B cell (primary cell): ENCODE measurements at regions not wholly inside any gene's neighbourhood (a gene's known extent, or its start where the extent isn't known, plus 50 kb on each side); places are given as distances from the start of the nearest gene placed in this dataset.

Experiments
- ATAC-seq: fragments of 200-7000 bp; cut with Tn5 transposase; one replicate; pipeline ENCODE4 v1.10.0; 2021; ENCODE audit warnings: low read depth, mild to moderate bottlenecking, moderate number of reproducible peaks, moderate library complexity
- CTCF ChIA-PET: fragments of 350-600 bp; sonication (Branson Sonifier 250); formaldehyde crosslinking; loops from one replicate; lab custom pipeline; 2021; ENCODE audit warnings: antibody characterized with exemption, inconsistent platforms; lab: Charles Lee
- POLR2A ChIA-PET: fragments of 350-600 bp; sonication (Branson Sonifier 250); formaldehyde crosslinking; loops from one replicate; lab custom pipeline; 2021; ENCODE audit warnings: antibody characterized with exemption; lab: Charles Lee
- DNase-seq: peaks from one replicate; pipeline ENCODE4 v3.0.0; 2013
- H2AFZ ChIP-seq: 2 replicates; pipeline ENCODE4 v1.6.1; 2012; ENCODE audit warnings: mild to moderate bottlenecking, low read depth, low read length; ENCODE audit not compliant: insufficient read depth, poor library complexity, severe bottlenecking
- H3K27ac ChIP-seq, 2 donors: 1 replicate in 1 of 2; 2 replicates in 1 of 2; pipeline ENCODE4 v1.5.1; 2012 to 2013; ENCODE audit warnings: low read length in 2 of 2, mild to moderate bottlenecking in 2 of 2, moderate library complexity in 1 of 2
- H3K27me3 ChIP-seq, 4 experiments: fragments of 200-600 bp in 1 of 4; sonication (generic) in 1 of 4; replicated peaks in 1 of 4; 1 replicate in 2 of 4; 2 replicates in 2 of 4; pipeline versions ENCODE4 v1.6.1 to v1.7.0; 2013 to 2016; ENCODE audit warnings: low read length in 3 of 4, mild to moderate bottlenecking in 2 of 4, mixed read lengths in 1 of 4, moderate library complexity in 1 of 4; ENCODE audit not compliant: insufficient read depth in 4 of 4, control insufficient read depth in 3 of 4; ENCODE audit errors: control extremely low read depth in 1 of 4
- H3K36me3 ChIP-seq, 2 experiments: replicated peaks in 1 of 2; 1 replicate in 1 of 2; 2 replicates in 1 of 2; pipeline versions ENCODE4 v1.6.1 to v1.7.1; 2013; ENCODE audit warnings: low read length in 1 of 2; ENCODE audit not compliant: insufficient read depth in 2 of 2, control insufficient read depth in 1 of 2; ENCODE audit errors: control extremely low read depth in 1 of 2, extremely low read depth in 1 of 2
- H3K4me1 ChIP-seq, 2 donors: fragments of 200-600 bp in 1 of 2; sonication (generic) in 1 of 2; 1 replicate in 1 of 2; 2 replicates in 1 of 2; pipeline versions ENCODE4 v1.5.1 to v1.6.1; 2013 to 2017; ENCODE audit warnings: low read length in 2 of 2; ENCODE audit not compliant: control insufficient read depth in 2 of 2, insufficient read depth in 2 of 2
- H3K4me2 ChIP-seq: replicated peaks from 2 replicates; pipeline ENCODE3; 2012; ENCODE audit warnings: mild to moderate bottlenecking, low read depth, low read length; ENCODE audit not compliant: poor library complexity, severe bottlenecking
- H3K4me3 ChIP-seq, 5 experiments: fragments of 200-600 bp in 1 of 5; sonication (generic) in 1 of 5; 1 replicate in 3 of 5; 2 replicates in 2 of 5; pipeline versions ENCODE4 v1.5.1 to v1.7.0; 2011 to 2016; ENCODE audit warnings: low read length in 4 of 5, mild to moderate bottlenecking in 4 of 5, low read depth in 2 of 5, control low read depth in 1 of 5, moderate library complexity in 1 of 5; ENCODE audit not compliant: insufficient read depth in 1 of 5; ENCODE audit errors: control extremely low read depth in 1 of 5, extremely low read depth in 1 of 5
- H3K79me2 ChIP-seq: fragments of 200-600 bp; sonication (generic); one replicate; pipeline ENCODE4 v1.6.0; 2016; ENCODE audit warnings: low read length; ENCODE audit not compliant: control insufficient read depth, insufficient read depth
- H3K9ac ChIP-seq: fragments of 200-600 bp; sonication (generic); 2 replicates; pipeline ENCODE4 v1.6.1; 2017; ENCODE audit warnings: mild to moderate bottlenecking, low read length, moderate library complexity
- H3K9me3 ChIP-seq, 3 donors: one replicate each; pipeline versions ENCODE4 v1.6.1 to v1.7.1; 2013; ENCODE audit warnings: low read length in 2 of 3; ENCODE audit not compliant: control insufficient read depth in 2 of 3, insufficient read depth in 1 of 3; ENCODE audit errors: control extremely low read depth in 1 of 3
- H4K20me1 ChIP-seq: 2 replicates; pipeline ENCODE4 v1.6.0; 2012; ENCODE audit warnings: mild to moderate bottlenecking, low read length; ENCODE audit not compliant: insufficient read depth, control insufficient read depth, poor library complexity, severe bottlenecking
- H3K27ac Mint-ChIP-seq: one replicate; pipeline ENCODE4 v1.8.0; 2021; ENCODE audit warnings: mixed read lengths
- H3K27me3 Mint-ChIP-seq: one replicate; pipeline ENCODE4 v1.8.0; 2021; ENCODE audit warnings: mixed read lengths
- H3K4me1 Mint-ChIP-seq: one replicate; pipeline ENCODE4 v1.8.0; 2021; ENCODE audit warnings: mixed read lengths
- H3K4me3 Mint-ChIP-seq: one replicate; pipeline ENCODE4 v1.8.0; 2021; ENCODE audit warnings: mixed read lengths
- H3K9me3 Mint-ChIP-seq: one replicate; pipeline ENCODE4 v1.8.0; 2022; ENCODE audit warnings: mixed read lengths; ENCODE audit not compliant: insufficient read depth
- EZH2 ChIP-seq: IDR thresholded peaks from 2 replicates; pipeline ENCODE4 v1.6.1; 2012; ENCODE audit warnings: borderline replicate concordance, low read depth, mild to moderate bottlenecking, moderate library complexity, low read length; ENCODE audit not compliant: insufficient read depth, poor library complexity, severe bottlenecking
- WGBS: methylation state at CpG from one replicate; pipeline ENCODE4 v1.1.5; 2013; ENCODE audit warnings: missing lambda C conversion rate; ENCODE audit not compliant: insufficient coverage; 5-methylcytosine and 5-hydroxymethylcytosine counted together
- intact Hi-C: fragments of 100-400 bp; cut with micrococcal nuclease; formaldehyde crosslinking; loops from one replicate; pipeline ENCODE4 v1.10.0; 2022
- TF ChIP-seq, protein P1 (sequence below): fragments of 200-600 bp; IDR thresholded peaks from one replicate; pipeline ENCODE4 v1.8.0; 2022; ENCODE audit warnings: antibody characterized with exemption, mild to moderate bottlenecking

DNA sequence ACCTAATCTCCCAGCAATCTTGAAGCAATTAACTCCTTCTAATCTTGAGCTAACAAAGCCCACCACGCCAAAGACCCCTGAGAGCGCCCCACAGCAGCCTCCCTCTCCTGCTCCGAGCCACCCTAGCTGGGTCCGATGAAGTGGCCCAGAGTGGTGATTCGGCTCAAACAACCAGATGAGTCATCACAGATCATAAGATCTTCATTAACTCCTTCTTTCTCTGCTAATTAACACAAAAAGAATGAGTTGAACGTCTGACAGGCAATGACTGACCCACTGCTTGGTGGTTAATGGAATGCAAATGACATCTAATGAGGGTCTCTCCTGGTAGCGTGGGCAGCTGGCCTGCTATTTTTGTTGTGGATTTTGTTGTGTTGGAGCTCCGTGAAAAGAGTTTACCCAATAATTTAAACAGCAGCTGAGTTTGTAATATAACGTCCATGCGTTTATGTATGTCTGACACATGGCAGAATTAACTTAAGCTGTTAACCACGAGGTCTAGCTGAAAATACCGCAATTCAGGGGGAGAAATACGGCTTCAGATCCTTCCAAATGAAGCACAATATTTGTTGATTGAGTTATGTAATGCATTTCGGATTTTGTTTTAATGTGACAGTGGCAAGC, 161.4 kb downstream of the RAB11FIP2 start:
- Histone ChIP-seq H3K4me3 (no peak overlapping the region), H2AFZ (no peak overlapping the region), H4K20me1 (no peaks in the 10 kb centered on the region), H3K4me1 (no peaks in the 10 kb centered on the region), H3K9me3 (no peaks in the 10 kb centered on the region), H3K9ac (no peak overlapping the region), H3K4me2 (no peak overlapping the region), H3K36me3 (no peaks in the 10 kb centered on the region), H3K27ac (no peak overlapping the region), H3K27me3 (peaks cover 0 to 3% (median 0%) of the 10 kb centered on the region in 4 experiments), H3K79me2 (no peaks in the 10 kb centered on the region)
- peaks cover 4% of the 10 kb centered on the region for H3K27me3 Mint-ChIP-seq
- POLR2A ChIA-PET, result no interaction called here
- H3K4me3 Mint-ChIP-seq, result no peak overlapping the region
- CTCF ChIA-PET, result no interaction called here
- 86% methylated on average over 8 of the region's 14 CpGs for WGBS
- no peak for ATAC-seq
- TF ChIP-seq, protein P1, sequence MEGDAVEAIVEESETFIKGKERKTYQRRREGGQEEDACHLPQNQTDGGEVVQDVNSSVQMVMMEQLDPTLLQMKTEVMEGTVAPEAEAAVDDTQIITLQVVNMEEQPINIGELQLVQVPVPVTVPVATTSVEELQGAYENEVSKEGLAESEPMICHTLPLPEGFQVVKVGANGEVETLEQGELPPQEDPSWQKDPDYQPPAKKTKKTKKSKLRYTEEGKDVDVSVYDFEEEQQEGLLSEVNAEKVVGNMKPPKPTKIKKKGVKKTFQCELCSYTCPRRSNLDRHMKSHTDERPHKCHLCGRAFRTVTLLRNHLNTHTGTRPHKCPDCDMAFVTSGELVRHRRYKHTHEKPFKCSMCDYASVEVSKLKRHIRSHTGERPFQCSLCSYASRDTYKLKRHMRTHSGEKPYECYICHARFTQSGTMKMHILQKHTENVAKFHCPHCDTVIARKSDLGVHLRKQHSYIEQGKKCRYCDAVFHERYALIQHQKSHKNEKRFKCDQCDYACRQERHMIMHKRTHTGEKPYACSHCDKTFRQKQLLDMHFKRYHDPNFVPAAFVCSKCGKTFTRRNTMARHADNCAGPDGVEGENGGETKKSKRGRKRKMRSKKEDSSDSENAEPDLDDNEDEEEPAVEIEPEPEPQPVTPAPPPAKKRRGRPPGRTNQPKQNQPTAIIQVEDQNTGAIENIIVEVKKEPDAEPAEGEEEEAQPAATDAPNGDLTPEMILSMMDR, result no peak
- no peak for TF ChIP-seq EZH2
- H3K27ac Mint-ChIP-seq, result no peak overlapping the region
- DNase-seq, result no peak
- no peaks in the 10 kb centered on the region for H3K4me1 Mint-ChIP-seq
- H3K9me3 Mint-ChIP-seq, result no peaks in the 10 kb centered on the region
- intact Hi-C loops, result no loop called here

DNA sequence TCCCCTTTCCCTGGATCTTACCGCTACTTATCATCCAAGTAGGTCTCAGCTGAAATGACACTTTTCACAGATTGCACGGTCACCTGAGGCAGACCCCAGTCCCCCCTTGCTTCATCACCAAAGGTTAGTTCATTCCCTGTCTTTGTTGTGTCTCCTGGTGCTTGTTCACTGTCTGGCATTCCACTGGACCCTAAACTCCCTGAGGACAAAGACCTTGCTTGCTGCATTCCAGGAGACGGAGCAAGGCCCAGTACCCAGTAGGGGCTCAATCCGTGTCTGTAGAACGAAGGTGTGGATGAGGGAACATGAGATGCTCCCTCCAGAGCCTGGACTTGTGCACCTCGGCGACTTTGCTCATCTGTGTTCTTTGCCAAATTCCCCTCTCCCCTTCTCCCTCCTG, 160.0 kb downstream of the RAB11FIP2 start:
- ChIA-PET POLR2A (no interaction called here), CTCF (no interaction called here)
- DNase-seq, result no peak
- Histone ChIP-seq H3K36me3 (no peaks in the 10 kb centered on the region), H3K27ac (no peak overlapping the region), H3K4me1 (no peaks in the 10 kb centered on the region), H4K20me1 (no peaks in the 10 kb centered on the region), H3K4me2 (no peak overlapping the region), H3K9ac (no peak overlapping the region), H3K79me2 (no peaks in the 10 kb centered on the region), H2AFZ (no peak overlapping the region), H3K4me3 (no peak overlapping the region), H3K27me3 (peaks cover 0 to 3% (median 0%) of the 10 kb centered on the region in 4 experiments), H3K9me3 (peaks cover 0 to 3% (median 0%) of the 10 kb centered on the region in 3 donors)
- Mint-ChIP-seq H3K27ac (no peak overlapping the region), H3K4me3 (no peak overlapping the region), H3K9me3 (no peaks in the 10 kb centered on the region), H3K27me3 (peaks cover 4% of the 10 kb centered on the region), H3K4me1 (no peaks in the 10 kb centered on the region)
- 87% methylated on average over 7 of the region's 7 CpGs for WGBS
- intact Hi-C loops, result no loop called here
- no peak for ATAC-seq
- TF ChIP-seq, protein P1, result no peak
- no peak for TF ChIP-seq EZH2
